Gastrocnemius medialis (tissue), 4 donors: ENCODE measurements at regions not wholly inside any gene's neighbourhood (a gene's known extent, or its start where the extent isn't known, plus 50 kb on each side); places are given as distances from the start of the nearest gene placed in this dataset.

ENCODE experiments used
- POLR2A ChIP-seq, 2 donors: fragments of 450-650 bp; IDR thresholded peaks; one replicate each; pipeline ENCODE4 v1.6.1; 2017; ENCODE audit warnings: antibody characterized with exemption in 2 of 2, mild to moderate bottlenecking in 2 of 2, moderate library complexity in 2 of 2
- TF ChIP-seq, protein P1 (sequence below), 5 experiments: fragments of 450-650 bp in 3 of 5; fragments of 200-600 bp in 2 of 5; sonication (generic) in 2 of 5; IDR thresholded peaks in 4 of 5; conservative IDR thresholded peaks in 1 of 5; 1 replicate in 4 of 5; 2 replicates in 1 of 5; pipeline ENCODE4 v1.5.1; 2016 to 2019; ENCODE audit warnings: antibody characterized with exemption in 5 of 5, mild to moderate bottlenecking in 3 of 5, moderate library complexity in 3 of 5

- TF ChIP-seq, protein P1, sequence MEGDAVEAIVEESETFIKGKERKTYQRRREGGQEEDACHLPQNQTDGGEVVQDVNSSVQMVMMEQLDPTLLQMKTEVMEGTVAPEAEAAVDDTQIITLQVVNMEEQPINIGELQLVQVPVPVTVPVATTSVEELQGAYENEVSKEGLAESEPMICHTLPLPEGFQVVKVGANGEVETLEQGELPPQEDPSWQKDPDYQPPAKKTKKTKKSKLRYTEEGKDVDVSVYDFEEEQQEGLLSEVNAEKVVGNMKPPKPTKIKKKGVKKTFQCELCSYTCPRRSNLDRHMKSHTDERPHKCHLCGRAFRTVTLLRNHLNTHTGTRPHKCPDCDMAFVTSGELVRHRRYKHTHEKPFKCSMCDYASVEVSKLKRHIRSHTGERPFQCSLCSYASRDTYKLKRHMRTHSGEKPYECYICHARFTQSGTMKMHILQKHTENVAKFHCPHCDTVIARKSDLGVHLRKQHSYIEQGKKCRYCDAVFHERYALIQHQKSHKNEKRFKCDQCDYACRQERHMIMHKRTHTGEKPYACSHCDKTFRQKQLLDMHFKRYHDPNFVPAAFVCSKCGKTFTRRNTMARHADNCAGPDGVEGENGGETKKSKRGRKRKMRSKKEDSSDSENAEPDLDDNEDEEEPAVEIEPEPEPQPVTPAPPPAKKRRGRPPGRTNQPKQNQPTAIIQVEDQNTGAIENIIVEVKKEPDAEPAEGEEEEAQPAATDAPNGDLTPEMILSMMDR (IDR thresholded peaks at IDR 0.05 in 4 of 5, conservative IDR thresholded peaks at IDR 0.05 in 1 of 5), result no peak
- TF ChIP-seq POLR2A (IDR thresholded peaks at IDR 0.05), result no peak
Measured at GRCh38 chr21:23009360-23009759, 2011.2 kb downstream of the NCAM2 start.
